Tibial nerve (tissue), 4 donors: ENCODE measurements at regions not wholly inside any gene's neighbourhood (a gene's known extent, or its start where the extent isn't known, plus 50 kb on each side); places are given as distances from the start of the nearest gene placed in this dataset.

Experiments
- DNase-seq, 2 donors: peaks; one replicate each; pipeline ENCODE4 v3.0.0-alpha.2; 2019; ENCODE audit warnings: low spot score in 2 of 2
- H3K27ac ChIP-seq, 4 donors: fragments of 200-600 bp; sonication (generic) in 3 of 4; one replicate each; pipeline ENCODE4 v1.5.1; 2017 to 2019; ENCODE audit warnings: mild to moderate bottlenecking in 1 of 4
- H3K27me3 ChIP-seq, 2 donors: fragments of 200-600 bp; sonication (generic) in 1 of 2; one replicate each; pipeline versions ENCODE4 v1.5.1 to v1.6.0; 2017 to 2019
- H3K36me3 ChIP-seq, 3 donors: fragments of 200-600 bp; sonication (generic); one replicate each; pipeline ENCODE4 v1.5.1; 2018 to 2019
- H3K4me1 ChIP-seq, 4 donors: fragments of 200-600 bp; sonication (generic) in 3 of 4; one replicate each; pipeline ENCODE4 v1.5.1; 2017 to 2019
- H3K4me3 ChIP-seq, 4 donors: fragments of 200-600 bp; sonication (generic) in 3 of 4; one replicate each; pipeline ENCODE4 v1.5.1; 2017 to 2019; ENCODE audit warnings: mild to moderate bottlenecking in 1 of 4, moderate library complexity in 1 of 4
- H3K9me3 ChIP-seq, 4 donors: fragments of 200-600 bp; sonication (generic) in 3 of 4; one replicate each; pipeline ENCODE4 v1.5.1; 2017 to 2019
- CTCF ChIP-seq, 5 experiments: fragments of 200-600 bp in 3 of 5; fragments of 450-650 bp in 2 of 5; sonication (generic) in 3 of 5; IDR thresholded peaks; one replicate each; pipeline ENCODE4 v1.5.1; 2016 to 2019; ENCODE audit warnings: antibody characterized with exemption in 5 of 5, mild to moderate bottlenecking in 3 of 5, moderate library complexity in 2 of 5
- EP300 ChIP-seq, 2 donors: sonication (generic); formaldehyde crosslinking; IDR thresholded peaks; one replicate each; pipeline ENCODE4 v1.6.1; 2017; ENCODE audit warnings: antibody characterized with exemption in 2 of 2, mild to moderate bottlenecking in 1 of 2
- POLR2A ChIP-seq, 2 donors: fragments of 450-650 bp; IDR thresholded peaks; one replicate each; pipeline ENCODE4 v1.6.1; 2017; ENCODE audit warnings: antibody characterized with exemption in 2 of 2, mild to moderate bottlenecking in 2 of 2, moderate library complexity in 2 of 2
- WGBS, 2 donors: methylation state at CpG; one replicate each; pipeline ENCODE4 v1.1.5; 2018; 5-methylcytosine and 5-hydroxymethylcytosine counted together

- no peak for DNase-seq
- Histone ChIP-seq H3K4me3 (no peak overlapping the region), H3K4me1 (no peaks in the 10 kb centered on the region), H3K36me3 (no peaks in the 10 kb centered on the region), H3K27me3 (no peaks in the 10 kb centered on the region), H3K9me3 (no peaks in the 10 kb centered on the region), H3K27ac (no peak overlapping the region)
- TF ChIP-seq CTCF (IDR thresholded peaks at IDR 0.05) (no peak), EP300 (IDR thresholded peaks at IDR 0.05) (no peak), POLR2A (IDR thresholded peaks at IDR 0.05) (no peak)
- 94 to 97% methylated on average over 2 of the region's 2 CpGs for WGBS, 2 donors
These were observed 270.1 kb upstream of the FTMT start for GRCh38 chr5:121581588-121581987.

GRCh38 chr5:121596882-121597281 lies 254.8 kb upstream of the FTMT start:
- H3K4me3 ChIP-seq, result no peak overlapping the region
- WGBS, 2 donors, result 81 to 92% methylated on average over 3 of the region's 3 CpGs
- H3K27ac ChIP-seq, result no peak overlapping the region
- H3K36me3 ChIP-seq, result no peaks in the 10 kb centered on the region
- no peaks in the 10 kb centered on the region for H3K27me3 ChIP-seq
- H3K4me1 ChIP-seq, result no peaks in the 10 kb centered on the region
- no peak for TF ChIP-seq POLR2A (IDR thresholded peaks at IDR 0.05)
- no peak for TF ChIP-seq EP300 (IDR thresholded peaks at IDR 0.05)
- no peak for TF ChIP-seq CTCF (IDR thresholded peaks at IDR 0.05)
- peaks cover 0 to 23% (median 0%) of the 10 kb centered on the region in 4 donors for H3K9me3 ChIP-seq
- no peak for DNase-seq

- Histone ChIP-seq H3K4me1 (no peaks in the 10 kb centered on the region), H3K27me3 (no peaks in the 10 kb centered on the region), H3K36me3 (no peaks in the 10 kb centered on the region), H3K27ac (no peak overlapping the region), H3K9me3 (peaks cover 0 to 7% (median 0%) of the 10 kb centered on the region in 4 donors), H3K4me3 (no peak overlapping the region)
- DNase-seq, result no peak
- 85 to 88% methylated on average over 2 of the region's 2 CpGs for WGBS, 2 donors
- TF ChIP-seq POLR2A (IDR thresholded peaks at IDR 0.05) (no peak), CTCF (IDR thresholded peaks at IDR 0.05) (no peak), EP300 (IDR thresholded peaks at IDR 0.05) (no peak)
These were observed 242.9 kb upstream of the FTMT start for GRCh38 chr5:121608826-121609225.

- H3K4me3 ChIP-seq, result no peak overlapping the region
- no peaks in the 10 kb centered on the region for H3K4me1 ChIP-seq
- TF ChIP-seq CTCF (IDR thresholded peaks at IDR 0.05) (no peak), EP300 (IDR thresholded peaks at IDR 0.05) (no peak), POLR2A (IDR thresholded peaks at IDR 0.05) (no peak)
- WGBS, 2 donors, result 85 to 94% methylated on average over 2 of the region's 2 CpGs
- no peak for DNase-seq
- no peaks in the 10 kb centered on the region for H3K9me3 ChIP-seq
- H3K27ac ChIP-seq, result no peak overlapping the region
- H3K36me3 ChIP-seq, result no peaks in the 10 kb centered on the region
- no peaks in the 10 kb centered on the region for H3K27me3 ChIP-seq
These were observed 227.6 kb upstream of the FTMT start for GRCh38 chr5:121624035-121624434.

- Histone ChIP-seq H3K4me1 (no peaks in the 10 kb centered on the region), H3K36me3 (no peaks in the 10 kb centered on the region), H3K9me3 (no peaks in the 10 kb centered on the region), H3K27ac (no peak overlapping the region), H3K4me3 (no peak overlapping the region), H3K27me3 (no peaks in the 10 kb centered on the region)
- WGBS, 2 donors, result 58 to 68% methylated on average over 3 of the region's 3 CpGs
- peak in 1 of 2 donors; percentile 29 for DNase-seq
- no peak for TF ChIP-seq POLR2A (IDR thresholded peaks at IDR 0.05)
- TF ChIP-seq CTCF (IDR thresholded peaks at IDR 0.05), result no peak
- TF ChIP-seq EP300 (IDR thresholded peaks at IDR 0.05), result no peak
These were observed 222.9 kb upstream of the FTMT start for GRCh38 chr5:121628783-121629182.
